ENCODE measurements at regions not wholly inside any gene's neighbourhood (a gene's known extent, or its start where the extent isn't known, plus 50 kb on each side); places are given as distances from the start of the nearest gene placed in this dataset.

- TF ChIP-seq CTCF (IDR thresholded peaks at IDR 0.05) (no peak), EP300 (IDR thresholded peaks at IDR 0.05) (no peak)
These were observed 79.7 kb upstream of the EDNRA start for GRCh38 chr4:147401221-147401620.

Measured in tibial nerve (tissue), 4 donors.